HepG2 (cell line): ENCODE measurements at regions not wholly inside any gene's neighbourhood (a gene's known extent, or its start where the extent isn't known, plus 50 kb on each side); places are given as distances from the start of the nearest gene placed in this dataset.

Source experiments
- CBX1 ChIP-seq: IDR thresholded peaks from one replicate; pipeline ENCODE4 v1.6.1; 2016; ENCODE audit warnings: antibody characterized with exemption, low read depth
- EZH2 ChIP-seq: conservative IDR thresholded peaks from 2 replicates; pipeline ENCODE4 v1.6.1; 2012; ENCODE audit warnings: mild to moderate bottlenecking, low read depth, low read length, moderate library complexity
- GABPB1 ChIP-seq: IDR thresholded peaks from 2 replicates; pipeline ENCODE4 v1.6.1; 2016; ENCODE audit warnings: mild to moderate bottlenecking, missing genetic modification reagents, moderate library complexity, missing compliant biosample characterization
- POLR2A ChIP-seq, 2 experiments: IDR thresholded peaks; 2 replicates each; pipeline ENCODE4 v1.6.1; 2011; ENCODE audit warnings: low read depth in 2 of 2, low read length in 2 of 2, mild to moderate bottlenecking in 1 of 2, moderate library complexity in 1 of 2; ENCODE audit not compliant: insufficient read depth in 1 of 2
- SMAD3 ChIP-seq: sonication (generic); formaldehyde crosslinking; IDR thresholded peaks from 2 replicates; pipeline ENCODE4 v1.4.0; 2020; ENCODE audit warnings: missing genetic modification reagents
- SNRNP70 ChIP-seq: fragments of 200-400 bp; formaldehyde crosslinking; IDR thresholded peaks from 2 replicates; pipeline ENCODE4 v1.6.1; 2017; ENCODE audit warnings: mild to moderate bottlenecking, low read depth, low read length, moderate library complexity
- SOX6 ChIP-seq, 2 experiments: fragments of 450-650 bp in 1 of 2; sonication (generic) in 1 of 2; formaldehyde crosslinking in 1 of 2; IDR thresholded peaks; 2 replicates each; pipeline versions ENCODE4 v1.4.0 to v1.6.1; 2017 to 2020; ENCODE audit warnings: antibody characterized with exemption in 1 of 2, mild to moderate bottlenecking in 1 of 2, missing genetic modification reagents in 1 of 2
- TARDBP ChIP-seq: sonication (generic); formaldehyde crosslinking; IDR thresholded peaks from 2 replicates; pipeline ENCODE4 v1.8.0; 2022; ENCODE audit warnings: mild to moderate bottlenecking, missing genetic modification reagents
- ZNF569 ChIP-seq: sonication (generic); formaldehyde crosslinking; IDR thresholded peaks from 2 replicates; pipeline ENCODE4 v1.5.0; 2020; ENCODE audit warnings: mild to moderate bottlenecking, missing genetic modification reagents, moderate library complexity, borderline replicate concordance
- ZNF772 ChIP-seq: sonication (generic); formaldehyde crosslinking; IDR thresholded peaks from 2 replicates; pipeline ENCODE4 v1.5.0; 2020; ENCODE audit warnings: mild to moderate bottlenecking, missing genetic modification reagents
- ZNF83 ChIP-seq: sonication (generic); formaldehyde crosslinking; IDR thresholded peaks from 2 replicates; pipeline ENCODE4 v1.4.0; 2020; ENCODE audit warnings: missing genetic modification reagents, mild to moderate bottlenecking, borderline replicate concordance
- TF ChIP-seq, protein P1 (sequence below): sonication (generic); formaldehyde crosslinking; IDR thresholded peaks from 2 replicates; pipeline ENCODE4 v1.5.0; 2020; ENCODE audit warnings: missing genetic modification reagents

GRCh38 chr1:72936942-72937341, 654.6 kb upstream of the NEGR1 start:
- TF ChIP-seq, protein P1, sequence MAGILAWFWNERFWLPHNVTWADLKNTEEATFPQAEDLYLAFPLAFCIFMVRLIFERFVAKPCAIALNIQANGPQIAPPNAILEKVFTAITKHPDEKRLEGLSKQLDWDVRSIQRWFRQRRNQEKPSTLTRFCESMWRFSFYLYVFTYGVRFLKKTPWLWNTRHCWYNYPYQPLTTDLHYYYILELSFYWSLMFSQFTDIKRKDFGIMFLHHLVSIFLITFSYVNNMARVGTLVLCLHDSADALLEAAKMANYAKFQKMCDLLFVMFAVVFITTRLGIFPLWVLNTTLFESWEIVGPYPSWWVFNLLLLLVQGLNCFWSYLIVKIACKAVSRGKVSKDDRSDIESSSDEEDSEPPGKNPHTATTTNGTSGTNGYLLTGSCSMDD (CRISPR knock-in tag): no peak
- no peak for TF ChIP-seq CBX1
- TF ChIP-seq POLR2A (IDR thresholded peaks at IDR 0.05; ENCODE audit: insufficient read depth in 1 of 2, low read depth in 2 of 2, low read length in 2 of 2): no peak
- TF ChIP-seq EZH2: no peak
- TF ChIP-seq ZNF772 (CRISPR knock-in tag): no peak
- TF ChIP-seq SNRNP70: no peak
- no peak for TF ChIP-seq ZNF569
- no peak for TF ChIP-seq GABPB1 (CRISPR knock-in tag)
- no peak for TF ChIP-seq SMAD3 (CRISPR knock-in tag)
- no peak for TF ChIP-seq ZNF83 (CRISPR knock-in tag)
- TF ChIP-seq TARDBP (CRISPR knock-in tag): no peak
- TF ChIP-seq SOX6 (IDR thresholded peaks at IDR 0.05): no peak
- no peak for TF ChIP-seq SOX6 (CRISPR knock-in tag; IDR thresholded peaks at IDR 0.05)
